ENCODE measurements at regions not wholly inside any gene's neighbourhood (a gene's known extent, or its start where the extent isn't known, plus 50 kb on each side); places are given as distances from the start of the nearest gene placed in this dataset.
"Not testable (repeated sequence)": the region's sequence is repeated elsewhere in the genome, so short reads cannot be mapped to it uniquely, and the experiment has no call there.

DNA sequence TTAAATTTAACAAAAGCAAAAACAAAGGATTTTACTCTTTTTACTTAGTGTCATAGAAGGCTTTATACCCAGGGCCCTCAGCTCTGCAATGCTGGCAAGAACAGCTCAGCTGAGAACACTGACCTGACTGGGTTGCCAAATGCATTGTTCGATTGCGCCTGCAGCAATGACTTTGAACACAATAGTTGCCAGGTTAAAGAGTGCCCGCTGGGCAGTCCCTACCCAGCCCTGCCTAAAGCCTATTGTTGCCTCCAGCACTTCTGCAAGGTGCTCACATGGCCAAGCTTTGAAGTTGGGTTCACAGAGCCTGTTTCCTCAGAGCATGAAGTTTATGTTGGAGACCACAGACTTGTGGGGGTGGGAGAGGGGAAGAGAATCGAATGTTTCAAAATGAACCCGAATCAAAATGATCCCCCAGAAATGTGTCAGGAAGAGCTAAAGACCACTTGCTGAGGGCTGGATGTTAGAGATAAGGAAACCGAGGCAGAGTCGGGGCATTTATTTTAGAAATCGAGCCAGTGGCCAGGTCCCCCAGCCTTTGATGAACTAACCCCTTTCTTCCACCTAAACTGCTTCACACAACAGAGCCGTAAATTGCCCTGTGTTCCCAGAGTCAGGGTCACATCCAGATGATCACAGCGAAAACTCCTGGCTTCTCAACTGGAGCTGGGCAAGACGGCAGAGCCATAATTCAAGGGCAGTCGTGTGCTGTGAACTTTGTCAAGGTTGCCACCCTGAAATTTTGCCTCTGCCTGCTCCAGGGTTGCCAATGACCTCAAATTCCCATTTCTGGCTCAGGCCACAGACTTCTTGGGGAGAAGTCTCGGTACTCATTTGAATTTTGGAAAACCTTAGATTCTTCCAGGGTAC lies 55.0 kb downstream of the FOXA2 start:
- no peak for DNase-seq (ENCODE audit: low spot score in 2 of 2)

DNA sequence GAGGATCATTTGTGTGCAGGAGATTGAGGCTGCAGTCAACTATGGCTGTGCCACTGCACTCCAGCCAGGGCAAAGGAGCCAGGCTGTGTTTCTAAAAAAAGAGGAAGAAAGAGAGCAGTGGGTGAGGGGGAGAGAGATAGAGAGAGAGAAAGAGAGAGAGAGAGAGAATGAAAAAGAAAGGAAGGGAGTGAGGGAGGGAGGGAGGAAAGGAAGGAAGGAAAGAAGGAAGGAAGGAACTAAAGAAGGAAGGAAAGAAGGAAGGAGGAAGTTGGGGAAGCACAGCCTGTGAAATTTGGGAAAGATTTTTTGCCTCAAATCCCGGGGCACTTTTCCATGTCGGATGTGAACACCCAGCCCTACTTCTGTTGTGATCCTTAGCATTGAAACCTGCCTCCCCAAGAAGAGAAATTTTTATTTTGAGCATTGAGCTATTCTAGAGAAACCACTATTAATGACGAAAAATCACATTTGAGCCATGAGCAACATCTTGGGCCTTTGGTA lies 57.8 kb downstream of the FOXA2 start:
- H3K4me3 ChIP-seq: no peak overlapping the region
- H3K9me3 ChIP-seq: no peaks in the 10 kb centered on the region; the same call in 1 of the 2 replicates
- DNase-seq (ENCODE audit: low spot score in 2 of 2): no peak
- in situ Hi-C loops (cut with MboI; ENCODE audit: low sequenced_read_pairs): no loop called here
- H3K4me1 ChIP-seq: no peaks in the 10 kb centered on the region
- H3K27me3 ChIP-seq (ENCODE audit: low read depth): no peaks in the 10 kb centered on the region
- H3K36me3 ChIP-seq (replicated peaks): no peaks in the 10 kb centered on the region

More for the DNA sequence above, 55.0 kb downstream of the FOXA2 start:
- in situ Hi-C loops (cut with MboI; ENCODE audit: low sequenced_read_pairs): no loop called here
- H3K4me3 ChIP-seq: no peak overlapping the region
- H3K4me1 ChIP-seq: no peaks in the 10 kb centered on the region
- no peaks in the 10 kb centered on the region for H3K27me3 ChIP-seq (ENCODE audit: low read depth)
- H3K36me3 ChIP-seq (replicated peaks): no peaks in the 10 kb centered on the region
- no peaks in the 10 kb centered on the region for H3K9me3 ChIP-seq

DNA sequence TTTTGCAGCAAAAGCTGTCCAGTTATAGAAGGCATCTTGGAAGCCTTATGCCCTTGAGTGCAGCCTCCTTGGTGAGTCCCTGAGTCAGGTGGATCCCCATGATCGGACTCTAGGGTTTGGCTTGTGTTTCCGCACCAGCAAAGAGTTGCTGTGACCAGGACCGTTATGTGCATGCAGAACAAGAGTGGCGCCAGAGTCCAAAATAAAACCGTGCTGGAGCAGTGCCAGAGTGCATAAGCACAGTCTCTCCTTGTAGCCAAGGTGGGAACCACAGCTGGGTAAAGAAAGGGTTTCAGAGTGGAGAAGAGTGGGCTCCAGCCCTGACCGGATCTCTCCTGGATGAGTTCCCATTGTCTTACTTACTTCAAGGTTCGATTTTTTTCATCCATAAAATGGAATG lies 58.6 kb downstream of the FOXA2 start:
- no peaks in the 10 kb centered on the region; the same call in 1 of the 2 replicates for H3K9me3 ChIP-seq
- DNase-seq (ENCODE audit: low spot score in 2 of 2): no peak
- no peak overlapping the region for H3K4me3 ChIP-seq
- H3K4me1 ChIP-seq: no peaks in the 10 kb centered on the region
- H3K36me3 ChIP-seq (replicated peaks): no peaks in the 10 kb centered on the region
- H3K27me3 ChIP-seq (ENCODE audit: low read depth): no peaks in the 10 kb centered on the region
- in situ Hi-C loops (cut with MboI; ENCODE audit: low sequenced_read_pairs): no loop called here

DNA sequence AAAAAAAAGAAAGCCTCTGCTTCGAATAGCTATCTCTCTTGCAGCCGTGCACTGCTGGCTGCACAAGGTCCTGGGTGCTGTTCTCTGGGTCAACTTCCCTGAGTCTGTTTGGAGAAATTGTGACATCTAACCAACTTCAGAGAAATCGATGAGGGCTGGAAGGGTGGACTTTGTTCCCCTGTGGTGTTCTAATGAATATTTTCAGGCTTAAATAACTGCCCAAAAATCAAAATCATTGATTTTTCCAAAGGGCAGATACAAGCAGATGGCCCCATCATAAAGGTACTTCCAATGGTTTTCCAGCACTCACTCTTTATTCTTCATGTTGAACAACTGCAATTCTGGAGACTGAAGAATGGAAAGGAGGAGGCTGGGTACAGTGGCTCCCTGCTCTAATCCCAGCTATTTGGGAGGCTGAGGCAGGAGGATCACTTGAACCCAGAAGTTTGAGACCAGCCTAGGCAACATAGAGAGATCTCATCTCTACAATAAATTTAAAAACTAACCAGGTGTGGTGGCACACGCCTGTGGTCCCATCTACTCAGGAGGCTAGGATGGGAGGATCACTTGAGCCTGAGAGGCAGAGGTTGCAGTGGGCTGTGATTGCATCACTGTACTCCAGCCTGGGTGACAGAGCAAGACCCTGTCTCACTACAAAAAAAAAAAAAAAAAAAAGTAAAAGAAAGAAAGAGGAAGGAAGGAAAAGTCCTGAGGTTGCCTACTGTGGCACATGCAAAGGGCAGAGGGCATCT lies 59.1 kb downstream of the FOXA2 start:
- no peaks in the 10 kb centered on the region; the same call in 1 of the 2 replicates for H3K9me3 ChIP-seq
- in situ Hi-C loops (cut with MboI; ENCODE audit: low sequenced_read_pairs): no loop called here
- no peaks in the 10 kb centered on the region for H3K4me1 ChIP-seq
- H3K4me3 ChIP-seq: no peak overlapping the region
- no peak for DNase-seq (ENCODE audit: low spot score in 2 of 2)
- H3K27me3 ChIP-seq (ENCODE audit: low read depth): no peaks in the 10 kb centered on the region
- no peaks in the 10 kb centered on the region for H3K36me3 ChIP-seq (replicated peaks)

GRCh38 chr20:22524393-22525015 lies 59.9 kb downstream of the FOXA2 start:
- no peaks in the 10 kb centered on the region; the same call in 1 of the 2 replicates for H3K9me3 ChIP-seq
- H3K4me3 ChIP-seq: no peak overlapping the region
- H3K4me1 ChIP-seq: no peaks in the 10 kb centered on the region
- H3K27me3 ChIP-seq (ENCODE audit: low read depth): no peaks in the 10 kb centered on the region
- no peaks in the 10 kb centered on the region for H3K36me3 ChIP-seq (replicated peaks)
- in situ Hi-C loops (cut with MboI; ENCODE audit: low sequenced_read_pairs): no loop called here
- no peak for DNase-seq (ENCODE audit: low spot score in 2 of 2)

DNA sequence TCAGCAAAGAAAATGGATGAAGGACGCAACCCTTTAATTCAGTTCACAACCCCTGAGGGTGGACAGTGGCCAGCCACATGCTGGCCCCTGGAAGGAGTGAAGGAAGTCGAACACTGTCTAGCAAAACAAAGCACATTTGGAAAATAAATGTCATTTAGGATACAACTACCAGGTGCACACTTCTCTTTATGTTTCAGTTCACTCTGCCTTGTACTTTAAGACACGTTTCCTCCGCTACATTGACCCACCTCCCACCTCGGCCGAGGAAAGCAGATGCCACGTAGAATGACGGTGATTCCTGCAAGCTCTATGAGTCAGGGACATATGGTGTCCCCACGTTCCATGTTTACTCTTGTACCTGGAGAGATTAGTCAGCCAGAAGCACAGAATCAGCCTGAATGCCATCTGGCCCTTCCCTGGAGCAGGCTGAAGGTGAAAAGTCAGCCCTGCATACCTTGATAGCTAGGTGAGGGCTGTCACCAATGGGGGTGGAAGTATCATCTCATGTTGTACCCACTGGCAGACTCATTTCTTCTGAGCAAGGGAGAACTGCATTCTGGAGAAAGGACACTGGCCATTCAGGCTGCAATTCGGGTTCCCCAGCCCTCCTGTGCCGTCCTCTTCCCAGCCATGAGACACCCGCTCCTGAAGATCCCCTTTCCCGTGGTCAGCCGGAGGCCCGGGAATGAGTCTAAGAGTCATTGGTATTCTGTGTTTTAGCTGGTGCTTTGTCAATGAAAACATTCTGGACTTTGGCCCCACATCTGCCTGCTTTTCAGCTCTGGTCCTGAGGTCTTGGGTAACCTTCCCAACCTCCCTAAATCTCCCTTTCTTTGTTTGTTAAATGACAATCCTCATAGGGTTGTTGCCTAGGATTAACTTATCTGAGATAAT lies 60.6 kb downstream of the FOXA2 start:
- H3K4me1 ChIP-seq: no peaks in the 10 kb centered on the region
- H3K4me3 ChIP-seq: no peak overlapping the region
- no peaks in the 10 kb centered on the region for H3K36me3 ChIP-seq (replicated peaks)
- no peaks in the 10 kb centered on the region for H3K27me3 ChIP-seq (ENCODE audit: low read depth)
- in situ Hi-C loops (cut with MboI; ENCODE audit: low sequenced_read_pairs): no loop called here
- DNase-seq (ENCODE audit: low spot score in 2 of 2): no peak
- H3K9me3 ChIP-seq: no peaks in the 10 kb centered on the region; the same call in 1 of the 2 replicates

- H3K4me1 ChIP-seq: no peaks in the 10 kb centered on the region
- no peak overlapping the region for H3K4me3 ChIP-seq
- no peaks in the 10 kb centered on the region for H3K27me3 ChIP-seq (ENCODE audit: low read depth)
- no peak for DNase-seq (ENCODE audit: low spot score in 2 of 2)
- H3K9me3 ChIP-seq: no peaks in the 10 kb centered on the region; the same call in 1 of the 2 replicates
- in situ Hi-C loops (cut with MboI; ENCODE audit: low sequenced_read_pairs): no loop called here
- H3K36me3 ChIP-seq (replicated peaks): no peaks in the 10 kb centered on the region
Observed at GRCh38 chr20:22523128-22523498, 61.3 kb downstream of the FOXA2 start.

DNA sequence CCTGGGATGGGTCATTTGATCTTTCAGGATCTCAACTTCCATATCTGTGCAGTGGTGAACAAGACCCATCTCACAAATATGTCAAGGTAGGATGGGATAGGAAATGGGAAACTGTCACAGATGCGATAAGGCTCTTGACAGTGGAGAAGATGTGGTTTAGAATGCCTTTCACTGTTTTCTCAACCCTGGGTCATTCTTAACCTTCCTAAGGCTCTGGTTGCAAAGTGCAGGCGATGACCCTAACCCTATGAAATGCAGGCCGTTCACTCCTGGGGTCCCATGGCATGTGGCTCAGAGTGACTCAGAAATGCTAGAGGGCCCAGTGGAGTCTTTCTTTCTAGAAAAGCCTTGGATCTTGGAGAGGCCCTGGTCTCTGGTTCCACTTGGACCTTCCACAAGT lies 61.7 kb downstream of the FOXA2 start:
- Histone ChIP-seq H3K4me3 (no peak overlapping the region), H3K4me1 (no peaks in the 10 kb centered on the region), H3K27me3 (ENCODE audit: low read depth) (no peaks in the 10 kb centered on the region), H3K36me3 (replicated peaks) (no peaks in the 10 kb centered on the region), H3K9me3 (no peaks in the 10 kb centered on the region; the same call in 1 of the 2 replicates)
- in situ Hi-C loops (cut with MboI; ENCODE audit: low sequenced_read_pairs): no loop called here
- no peak for DNase-seq (ENCODE audit: low spot score in 2 of 2)

- H3K9me3 ChIP-seq; DNase-seq (ENCODE audit: low spot score in 2 of 2); H3K4me1 ChIP-seq; H3K4me3 ChIP-seq; H3K27me3 ChIP-seq (ENCODE audit: low read depth); H3K36me3 ChIP-seq (replicated peaks); in situ Hi-C loops (cut with MboI; ENCODE audit: low sequenced_read_pairs): not testable (repeated sequence)
Observed at GRCh38 chr20:22521940-22522339, 62.4 kb downstream of the FOXA2 start.

DNA sequence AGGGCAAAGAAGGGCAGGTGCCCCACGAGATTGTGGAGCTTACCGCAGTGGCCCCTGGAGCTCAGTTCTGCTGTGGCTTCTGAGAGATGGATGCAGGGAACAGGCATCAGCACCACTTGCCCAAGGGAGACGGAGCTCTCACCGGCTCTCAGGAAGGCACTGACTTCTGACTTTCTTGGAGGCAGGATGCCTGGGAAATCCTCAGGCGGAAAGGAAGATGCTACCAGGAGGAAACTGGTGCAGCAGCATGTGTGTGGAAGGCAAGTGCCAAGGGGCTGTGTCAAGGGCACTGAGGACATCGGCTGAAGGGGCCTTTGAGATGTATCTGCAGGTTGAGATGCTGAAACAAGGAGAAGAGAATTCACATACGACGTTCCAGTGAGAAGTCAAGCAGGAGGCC lies 64.0 kb downstream of the FOXA2 start:
- no peaks in the 10 kb centered on the region for H3K27me3 ChIP-seq (ENCODE audit: low read depth)
- H3K9me3 ChIP-seq: no peaks in the 10 kb centered on the region; the same call in 1 of the 2 replicates
- no peaks in the 10 kb centered on the region for H3K36me3 ChIP-seq (replicated peaks)
- DNase-seq (ENCODE audit: low spot score in 2 of 2): no peak
- in situ Hi-C loops (cut with MboI; ENCODE audit: low sequenced_read_pairs): no loop called here
- H3K4me1 ChIP-seq: no peaks in the 10 kb centered on the region
- H3K4me3 ChIP-seq: no peak overlapping the region

- in situ Hi-C loops (cut with MboI; ENCODE audit: low sequenced_read_pairs): no loop called here
Observed at GRCh38 chr20:22515264-22515663, 69.1 kb downstream of the FOXA2 start.

GRCh38 chr20:22513574-22513973 lies 70.8 kb downstream of the FOXA2 start:
- Histone ChIP-seq H3K9me3 (no peaks in the 10 kb centered on the region), H3K36me3 (replicated peaks) (no peaks in the 10 kb centered on the region), H3K27me3 (ENCODE audit: low read depth) (no peaks in the 10 kb centered on the region), H3K4me1 (no peaks in the 10 kb centered on the region), H3K4me3 (no peak overlapping the region)
- in situ Hi-C loops (cut with MboI; ENCODE audit: low sequenced_read_pairs): no loop called here
- DNase-seq (ENCODE audit: low spot score in 2 of 2): no peak

More at GRCh38 chr20:22515264-22515663, 69.1 kb downstream of the FOXA2 start:
- H3K27me3 ChIP-seq (ENCODE audit: low read depth): no peaks in the 10 kb centered on the region
- H3K36me3 ChIP-seq (replicated peaks): no peaks in the 10 kb centered on the region
- no peak overlapping the region for H3K4me3 ChIP-seq
- no peaks in the 10 kb centered on the region for H3K4me1 ChIP-seq
- no peak for DNase-seq (ENCODE audit: low spot score in 2 of 2)
- no peaks in the 10 kb centered on the region for H3K9me3 ChIP-seq

DNA sequence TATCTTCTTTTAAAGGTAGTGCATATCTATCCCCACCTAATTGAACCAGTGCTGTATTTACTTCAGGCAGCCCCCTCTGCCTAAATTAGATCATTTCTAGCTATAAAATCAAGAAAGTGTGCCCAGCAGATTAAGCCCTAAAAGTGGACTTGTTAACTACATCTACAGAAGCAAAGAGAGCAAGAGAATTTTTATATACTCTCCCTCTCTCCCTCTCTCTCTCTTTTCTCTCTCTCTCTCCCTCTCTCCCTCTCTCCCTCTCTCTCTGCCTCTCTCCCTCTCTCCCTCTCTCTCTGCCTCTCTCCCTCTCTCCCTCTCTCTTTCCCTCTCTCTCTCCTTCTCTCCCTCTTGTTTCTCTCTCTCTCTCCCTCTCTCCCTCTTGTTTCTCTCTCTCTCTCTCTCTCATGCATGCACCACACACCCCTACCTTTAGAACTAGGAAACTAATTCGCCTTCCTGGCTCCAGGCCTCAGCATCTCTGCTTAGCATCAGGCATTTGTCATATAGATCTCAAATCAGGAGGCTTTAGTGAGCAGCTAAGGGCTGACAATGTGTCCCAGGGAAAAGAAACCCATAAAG lies 71.4 kb downstream of the FOXA2 start:
- no peak overlapping the region for H3K4me3 ChIP-seq
- DNase-seq (ENCODE audit: low spot score in 2 of 2): no peak
- H3K27me3 ChIP-seq (ENCODE audit: low read depth): no peaks in the 10 kb centered on the region
- in situ Hi-C loops (cut with MboI; ENCODE audit: low sequenced_read_pairs): no loop called here
- H3K36me3 ChIP-seq (replicated peaks): no peaks in the 10 kb centered on the region
- no peaks in the 10 kb centered on the region for H3K4me1 ChIP-seq
- H3K9me3 ChIP-seq: no peaks in the 10 kb centered on the region
